NCI-H82 (cell line): ENCODE measurements at regions not wholly inside any gene's neighbourhood (a gene's known extent, or its start where the extent isn't known, plus 50 kb on each side); places are given as distances from the start of the nearest gene placed in this dataset.
"Not testable (repeated sequence)": the region's sequence is repeated elsewhere in the genome, so short reads cannot be mapped to it uniquely, and the experiment has no call there.

Source experiments
- DNase-seq: peaks from one replicate; lab custom pipeline; 2025; lab: John Stamatoyannopoulos, UW

- not testable (repeated sequence) for DNase-seq
Observed at GRCh38 chr9:41754822-41755221, 374.4 kb downstream of the CNTNAP3B start.

DNA sequence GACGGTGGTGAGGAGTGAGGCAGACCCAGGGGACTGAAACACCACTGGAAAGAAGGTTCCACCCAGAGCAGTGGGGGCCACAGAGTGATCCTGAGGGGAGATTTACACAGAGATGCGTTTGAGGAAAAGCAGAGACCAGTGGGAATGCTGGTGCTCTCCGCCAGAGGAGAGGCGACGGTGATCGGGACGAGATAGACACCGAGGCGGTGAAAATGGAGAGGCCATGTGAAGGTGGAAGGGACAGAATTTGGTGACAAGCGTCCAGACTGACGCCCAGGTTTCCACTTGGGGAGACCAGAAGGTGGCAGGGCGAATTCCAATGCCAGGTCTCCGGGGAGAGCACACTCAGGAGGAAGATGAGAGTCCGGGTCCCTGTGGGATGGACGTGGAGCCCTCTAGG lies 374.8 kb downstream of the CNTNAP3B start:
- not testable (repeated sequence) for DNase-seq

- DNase-seq, result not testable (repeated sequence)
Observed at GRCh38 chr9:41741897-41742296, 387.3 kb downstream of the CNTNAP3B start.

DNA sequence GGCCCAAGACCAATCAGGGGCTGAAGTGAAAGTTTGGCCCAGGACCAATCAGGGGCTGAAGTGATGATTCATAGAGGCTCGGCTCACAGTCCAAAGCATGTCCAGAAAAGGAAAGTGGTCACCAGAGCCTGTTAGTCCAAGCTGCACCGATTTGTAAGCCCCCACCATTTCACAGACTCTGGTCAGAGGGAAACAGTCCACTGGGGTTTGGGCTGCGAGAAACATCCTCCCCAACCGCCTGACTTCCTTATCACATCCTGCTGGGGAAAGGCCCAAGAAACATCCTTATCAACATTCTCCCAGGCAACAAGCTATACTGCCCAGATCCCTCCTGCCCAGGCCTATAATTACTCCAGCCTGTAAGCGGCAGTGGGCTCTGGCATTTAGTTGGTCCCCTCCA lies 388.1 kb downstream of the CNTNAP3B start:
- not testable (repeated sequence) for DNase-seq

- DNase-seq, result not testable (repeated sequence)
Observed at GRCh38 chr9:41738681-41739080, 390.5 kb downstream of the CNTNAP3B start.

DNA sequence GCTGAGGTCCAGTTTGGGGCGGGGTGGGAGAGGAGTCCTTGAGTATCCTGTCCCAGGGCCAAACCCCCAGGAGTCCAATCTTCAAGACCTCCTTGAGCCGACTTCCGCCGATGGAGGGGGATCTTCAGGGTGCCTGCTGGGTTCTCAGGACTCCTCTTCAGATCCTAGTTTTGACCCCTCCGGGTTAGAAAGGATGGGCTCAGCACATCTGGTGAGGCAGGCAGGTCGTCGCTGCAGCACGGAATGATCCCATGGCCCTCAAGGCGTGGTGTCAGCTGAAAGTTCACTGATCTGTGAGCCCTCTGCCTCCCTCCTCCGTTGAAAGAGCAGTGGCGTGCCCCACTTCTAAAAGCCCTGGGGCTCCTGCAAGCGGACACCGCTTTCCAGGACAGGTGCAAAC lies 430.0 kb downstream of the CNTNAP3B start:
- not testable (repeated sequence) for DNase-seq

DNA sequence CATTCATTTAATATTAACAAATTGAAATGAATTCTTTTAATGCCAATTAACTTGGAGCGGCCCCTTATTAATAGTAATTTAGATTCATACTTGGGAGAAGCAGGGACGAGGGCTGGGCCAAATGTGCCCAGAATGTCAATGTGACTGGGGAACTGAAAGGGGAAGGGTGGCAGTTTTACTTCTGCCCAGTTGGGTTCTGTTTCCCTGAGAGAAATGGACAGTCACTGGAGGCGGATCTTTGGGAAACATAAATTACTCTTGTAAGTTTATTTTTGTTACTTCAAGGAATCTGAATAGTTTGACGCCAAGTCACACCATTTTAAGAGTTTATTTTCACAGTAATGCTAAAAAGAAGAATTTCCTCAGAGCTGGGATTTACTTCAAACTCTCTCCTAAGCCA lies 432.1 kb downstream of the CNTNAP3B start:
- not testable (repeated sequence) for DNase-seq

DNA sequence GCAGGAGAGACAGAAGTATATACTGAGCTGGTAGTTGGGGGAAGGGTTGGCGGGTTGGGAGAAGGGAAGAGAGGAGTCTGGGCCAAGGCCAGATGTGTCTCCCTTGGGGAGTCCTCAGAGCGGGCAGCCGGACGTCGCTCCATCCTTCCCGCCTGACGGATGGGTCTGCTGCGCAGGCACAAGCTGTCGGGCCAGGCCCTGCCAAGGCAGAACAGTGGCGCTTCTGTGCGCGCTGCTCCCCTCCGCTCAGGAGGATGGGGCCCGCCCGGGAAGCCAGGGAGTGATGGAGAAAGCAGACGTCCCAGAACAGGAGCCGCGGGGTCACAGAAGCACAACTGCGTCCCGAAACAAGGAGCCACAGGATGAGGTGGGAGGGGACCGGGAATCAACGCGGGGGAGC lies 449.9 kb downstream of the CNTNAP3B start:
- not testable (repeated sequence) for DNase-seq

DNA sequence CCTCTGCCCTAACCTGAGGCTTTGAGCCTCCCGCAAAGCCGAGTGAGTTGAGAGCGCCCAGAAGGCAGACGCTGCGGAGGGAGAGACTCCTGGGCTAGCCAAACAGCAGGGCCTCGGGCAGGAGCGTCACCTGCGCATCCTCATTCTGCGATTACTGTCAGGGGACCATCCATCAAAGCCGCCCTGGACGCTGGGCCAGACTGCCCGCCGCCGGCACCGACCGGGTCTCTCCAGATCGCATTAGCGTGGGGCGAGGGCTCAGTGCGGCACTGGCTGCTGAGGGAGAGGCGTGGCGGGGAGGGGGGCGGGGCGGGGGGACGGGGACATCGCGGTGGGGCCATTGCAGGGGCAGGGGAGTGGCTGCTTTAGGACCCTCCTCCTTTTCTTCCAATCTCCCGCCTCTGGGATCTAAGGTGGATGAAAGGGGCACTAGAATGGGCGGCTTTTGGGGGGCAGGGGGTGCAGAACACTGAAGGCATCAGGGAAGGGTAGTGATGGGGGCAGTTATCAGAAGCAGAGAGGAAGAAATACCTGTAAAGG lies 465.7 kb downstream of the CNTNAP3B start:
- not testable (repeated sequence) for DNase-seq

DNA sequence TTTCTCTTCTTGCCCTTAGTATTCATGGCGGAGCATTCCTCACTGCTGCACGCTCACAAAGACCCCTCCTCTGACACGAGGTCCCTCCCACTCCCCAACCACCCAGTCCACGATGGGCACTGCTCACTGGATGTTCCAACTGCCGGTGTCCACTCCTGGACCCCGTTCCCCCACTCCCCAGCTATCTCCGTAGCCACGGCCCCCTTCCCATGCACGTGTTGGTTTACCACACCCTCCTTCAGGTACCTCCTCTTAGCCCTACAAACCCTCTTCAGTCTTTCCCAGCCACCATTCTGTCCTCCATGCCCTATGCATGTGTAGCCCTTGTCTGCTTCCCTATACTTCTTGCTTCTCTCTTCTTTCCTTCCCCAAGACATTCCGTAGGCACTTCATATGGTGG lies 469.6 kb upstream of the ZNG1F start:
- DNase-seq, result not testable (repeated sequence)

DNA sequence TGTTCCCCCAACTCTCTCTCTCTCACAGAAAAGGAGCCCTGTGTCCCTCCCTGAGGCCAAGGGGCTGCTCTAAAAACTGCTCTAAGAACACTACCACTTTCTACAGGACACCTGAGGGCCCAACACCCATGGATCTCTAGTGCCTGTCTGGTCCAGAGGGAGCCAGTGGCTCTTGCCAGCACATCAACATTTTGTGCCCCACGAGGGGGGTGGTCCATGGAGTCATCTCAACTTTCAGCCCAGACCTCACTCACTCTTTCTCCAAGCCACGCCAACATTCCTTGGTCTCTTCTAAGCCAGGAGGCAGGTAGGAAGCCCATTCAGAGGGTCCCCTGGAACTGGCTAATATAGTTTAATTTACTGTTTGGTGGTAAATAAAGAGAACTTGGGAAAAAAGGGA lies 469.0 kb upstream of the ZNG1F start:
- DNase-seq, result not testable (repeated sequence)

GRCh38 chr9:41657141-41657540 lies 468.0 kb upstream of the ZNG1F start:
- DNase-seq, result not testable (repeated sequence)

DNA sequence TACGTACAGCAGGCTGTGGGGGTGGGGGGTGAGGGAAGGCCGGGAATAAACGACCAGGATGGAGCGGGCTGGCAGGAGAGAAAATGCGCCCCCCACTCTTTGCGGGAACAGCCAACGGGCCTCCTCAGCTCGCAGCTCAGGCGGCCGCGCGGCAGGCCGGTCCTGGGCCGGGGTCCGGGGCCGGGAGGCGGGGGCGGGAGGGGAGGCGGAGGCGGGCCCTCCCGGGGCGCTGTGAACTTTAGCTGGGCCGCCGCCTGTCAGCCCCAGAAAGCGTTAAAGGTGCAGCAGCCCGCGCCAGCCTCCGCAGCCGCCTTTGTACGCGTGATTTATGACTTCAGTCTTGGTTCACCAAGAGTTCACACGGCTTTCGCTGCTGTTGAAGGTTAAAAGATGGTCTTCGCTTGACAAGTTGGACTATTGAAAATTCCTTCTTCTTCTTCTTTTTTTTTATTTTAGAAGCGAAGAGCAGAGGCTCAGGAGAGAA lies 466.0 kb upstream of the ZNG1F start:
- not testable (repeated sequence) for DNase-seq

- DNase-seq, result not testable (repeated sequence)
Observed at GRCh38 chr9:41654349-41654748, 465.2 kb upstream of the ZNG1F start.

DNA sequence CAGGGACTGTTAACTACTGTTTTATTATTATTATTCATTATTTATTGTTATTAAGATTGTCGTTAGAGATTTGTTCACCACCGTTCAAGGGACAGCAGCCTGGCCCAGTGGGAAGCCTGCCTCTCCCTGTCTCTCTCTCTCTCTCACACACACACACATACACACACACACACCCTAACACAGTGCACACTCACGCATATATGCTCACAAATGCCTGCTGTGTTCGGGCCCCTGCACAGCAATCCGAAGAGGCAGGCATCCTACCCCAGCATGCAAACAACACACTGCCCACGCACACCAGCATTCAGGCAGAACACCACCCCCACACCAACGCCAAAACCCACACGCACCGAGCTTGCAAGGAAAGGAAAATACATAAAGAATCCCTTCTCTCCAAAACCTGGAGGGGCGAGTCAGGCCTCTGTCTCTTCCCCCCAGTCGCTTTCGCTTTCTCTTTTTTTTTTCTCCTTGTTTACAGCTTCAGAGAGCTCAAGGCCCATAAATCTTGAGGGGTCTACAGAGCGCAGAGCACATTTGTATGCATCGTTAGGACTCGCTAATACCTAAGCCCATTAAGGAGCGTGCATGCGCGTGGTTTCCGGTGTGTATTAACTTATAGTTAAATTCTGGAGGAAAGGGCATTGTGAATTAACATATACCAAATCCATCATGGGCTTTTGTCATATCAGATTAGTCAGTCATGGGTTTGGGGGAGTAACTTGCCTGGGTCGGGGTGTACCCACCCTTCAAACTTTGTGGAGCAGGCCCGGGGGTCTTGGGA lies 464.6 kb upstream of the ZNG1F start:
- not testable (repeated sequence) for DNase-seq

- DNase-seq, result not testable (repeated sequence)
Observed at GRCh38 chr9:41652800-41653199, 463.7 kb upstream of the ZNG1F start.

- DNase-seq, result not testable (repeated sequence)
Observed at GRCh38 chr9:41652100-41652713, 463.1 kb upstream of the ZNG1F start.

GRCh38 chr9:41650086-41650485 lies 461.0 kb upstream of the ZNG1F start:
- DNase-seq, result not testable (repeated sequence)

GRCh38 chr9:41648564-41648963 lies 459.4 kb upstream of the ZNG1F start:
- DNase-seq, result not testable (repeated sequence)

- DNase-seq, result not testable (repeated sequence)
Observed at GRCh38 chr9:41646246-41646645, 457.1 kb upstream of the ZNG1F start.

DNA sequence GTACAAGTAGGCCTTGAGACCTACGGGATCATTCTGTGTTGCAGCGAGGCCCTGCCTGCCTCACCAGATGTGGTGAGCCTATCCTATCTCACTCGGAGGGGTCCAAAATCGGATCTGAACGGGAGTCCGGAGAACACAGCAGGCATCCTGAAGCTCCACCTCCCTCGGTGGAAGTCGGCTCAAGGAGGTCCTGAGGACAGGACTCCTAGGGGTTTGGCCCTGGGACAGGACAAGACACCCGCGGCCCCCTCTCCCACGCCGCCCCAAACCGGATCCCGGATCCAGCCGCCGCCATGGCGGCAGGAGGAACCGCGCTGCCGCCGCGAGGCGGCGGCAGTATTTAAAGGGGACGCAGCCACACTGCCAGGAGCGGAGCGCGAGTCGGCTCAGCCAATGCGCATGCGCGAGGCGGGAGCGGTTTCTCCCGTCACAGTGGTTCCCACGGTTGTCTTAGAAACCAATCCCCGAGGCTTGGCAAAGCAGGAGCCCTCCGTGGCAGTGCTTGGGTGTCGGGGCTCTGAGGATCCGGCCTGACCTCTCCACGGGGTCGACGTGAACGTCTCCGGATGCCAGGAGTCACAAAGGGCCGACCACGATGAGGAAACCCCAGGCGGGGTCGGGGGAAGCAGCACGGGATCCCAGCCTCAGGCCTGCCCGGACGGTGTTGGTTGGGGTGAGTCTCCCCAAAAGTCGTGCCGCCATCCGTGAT lies 454.6 kb upstream of the ZNG1F start:
- peak; percentile 79 for DNase-seq

- DNase-seq, result not testable (repeated sequence)
Observed at GRCh38 chr9:41633726-41634125, 444.6 kb upstream of the ZNG1F start.
